COLO668 (cell line): ENCODE measurements at regions not wholly inside any gene's neighbourhood (a gene's known extent, or its start where the extent isn't known, plus 50 kb on each side); places are given as distances from the start of the nearest gene placed in this dataset.
A peak's percentile ranks its signal among the peaks of the same experiment; 100 is the strongest.

Experiments used
- DNase-seq: peaks from one replicate; lab custom pipeline; 2025; ENCODE audit not compliant: unreplicated experiment; lab: John Stamatoyannopoulos, UW

GRCh38 chr16:52235186-52235585, 311.8 kb downstream of the TOX3 start:
- no peak for DNase-seq

DNA sequence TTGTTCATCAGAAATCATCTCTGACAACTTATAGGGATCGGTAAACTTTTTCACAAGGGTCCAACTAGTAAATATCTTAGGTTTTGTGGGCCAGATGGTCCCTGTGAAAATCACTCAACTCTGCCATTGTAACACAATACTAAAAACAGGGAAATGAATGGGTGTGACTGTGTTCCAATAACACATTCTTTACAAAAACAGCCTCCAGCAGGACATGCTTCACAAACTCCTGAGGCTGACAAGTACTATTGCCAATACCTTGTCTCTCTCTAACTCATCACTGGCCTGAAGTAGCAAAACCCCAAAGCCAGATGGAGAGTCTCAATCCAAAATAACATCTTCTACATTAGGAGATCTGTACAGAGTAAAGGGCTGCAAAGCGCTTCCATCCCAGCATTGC, 312.3 kb downstream of the TOX3 start:
- no peak for DNase-seq

GRCh38 chr16:52229471-52229870, 317.5 kb downstream of the TOX3 start:
- no peak for DNase-seq

GRCh38 chr16:52227851-52228250, 319.1 kb downstream of the TOX3 start:
- no peak for DNase-seq

DNA sequence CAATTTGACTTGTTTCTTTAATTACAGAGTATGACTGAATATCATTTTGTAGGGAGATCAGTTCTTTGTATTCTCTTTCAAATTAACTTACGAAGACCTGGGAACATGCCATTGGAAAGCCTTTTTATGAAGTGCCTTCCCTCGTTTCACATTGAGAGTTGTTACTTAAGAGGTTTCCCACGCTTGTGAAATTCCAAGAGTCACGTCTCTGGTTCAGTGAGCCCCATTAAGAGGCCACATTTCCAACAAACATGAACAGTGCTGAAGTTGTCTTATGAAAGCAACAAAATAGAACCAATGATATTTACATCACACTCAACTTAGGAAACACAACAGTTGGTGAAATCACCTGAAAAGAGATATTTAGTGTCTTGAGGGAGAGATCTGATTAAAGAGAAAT, 334.1 kb downstream of the TOX3 start:
- DNase-seq: no peak

- DNase-seq: no peak
Observed at GRCh38 chr16:52209227-52209626, 337.7 kb downstream of the TOX3 start.

GRCh38 chr16:52203096-52203495, 343.8 kb downstream of the TOX3 start:
- DNase-seq: no peak

- no peak for DNase-seq
Observed at GRCh38 chr16:52193441-52193840, 353.5 kb downstream of the TOX3 start.

- peak; percentile 71 for DNase-seq
Observed at GRCh38 chr16:52191531-52192134, 355.3 kb downstream of the TOX3 start.

GRCh38 chr16:52184336-52184735, 362.6 kb downstream of the TOX3 start:
- no peak for DNase-seq

DNA sequence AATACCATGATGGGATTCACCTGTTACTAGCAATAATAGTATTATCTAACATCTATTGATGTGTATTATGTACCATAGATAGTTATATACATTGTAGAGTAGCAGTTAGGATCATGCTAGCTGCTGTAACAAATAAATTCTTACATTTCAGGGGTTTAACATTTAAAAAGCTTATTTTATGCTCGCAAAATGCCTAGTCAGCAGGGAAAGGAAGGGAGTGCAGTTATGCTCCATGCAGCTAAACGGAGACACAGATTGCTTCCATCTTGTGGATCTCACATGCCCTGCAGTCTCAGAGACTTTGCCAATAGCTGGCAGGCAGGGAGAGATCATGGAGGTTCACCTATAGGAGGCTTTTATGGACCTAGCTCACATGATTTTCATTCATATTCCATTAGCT, 364.1 kb downstream of the TOX3 start:
- no peak for DNase-seq

DNA sequence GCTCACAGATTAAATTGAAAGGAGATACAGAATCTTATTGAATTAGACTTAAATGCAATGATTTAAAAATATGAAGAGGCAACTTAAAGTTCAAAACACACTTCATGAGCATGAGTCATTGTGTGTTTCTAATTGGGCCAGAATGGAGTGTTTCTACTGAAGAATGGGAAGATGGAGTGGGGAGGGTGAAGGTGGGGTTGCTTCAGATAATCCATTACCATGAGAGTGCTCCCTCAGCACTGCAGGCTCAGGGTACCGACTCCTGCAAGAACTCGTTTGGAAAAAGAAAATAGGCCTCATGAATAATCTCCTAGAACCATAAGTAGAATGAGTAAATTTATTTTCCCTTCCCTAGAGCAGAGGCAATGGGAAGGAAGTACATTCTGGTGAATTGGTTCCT, 372.8 kb downstream of the TOX3 start:
- DNase-seq: no peak

- DNase-seq: no peak
Observed at GRCh38 chr16:52171481-52171880, 375.5 kb downstream of the TOX3 start.

GRCh38 chr16:52167328-52167727, 379.6 kb downstream of the TOX3 start:
- DNase-seq: no peak

DNA sequence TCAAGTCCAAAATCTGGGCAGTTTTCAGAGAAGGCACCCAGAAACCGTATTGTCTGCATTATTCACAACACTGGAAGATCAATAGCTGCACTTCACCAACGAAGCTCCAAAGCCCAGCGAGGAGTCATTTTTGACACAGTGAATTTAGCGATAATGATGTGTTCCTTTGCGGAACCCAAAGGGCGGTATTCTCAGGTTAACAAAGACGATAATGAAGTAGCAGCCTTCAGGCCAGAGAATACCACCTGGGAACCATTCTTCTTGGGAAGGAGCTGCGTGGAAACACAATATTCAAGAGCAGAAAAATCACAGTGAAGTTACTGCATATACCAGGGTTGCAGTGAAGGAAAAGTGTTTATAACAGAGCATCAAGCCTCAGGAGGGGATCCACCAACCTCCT, 381.0 kb downstream of the TOX3 start:
- DNase-seq: no peak

DNA sequence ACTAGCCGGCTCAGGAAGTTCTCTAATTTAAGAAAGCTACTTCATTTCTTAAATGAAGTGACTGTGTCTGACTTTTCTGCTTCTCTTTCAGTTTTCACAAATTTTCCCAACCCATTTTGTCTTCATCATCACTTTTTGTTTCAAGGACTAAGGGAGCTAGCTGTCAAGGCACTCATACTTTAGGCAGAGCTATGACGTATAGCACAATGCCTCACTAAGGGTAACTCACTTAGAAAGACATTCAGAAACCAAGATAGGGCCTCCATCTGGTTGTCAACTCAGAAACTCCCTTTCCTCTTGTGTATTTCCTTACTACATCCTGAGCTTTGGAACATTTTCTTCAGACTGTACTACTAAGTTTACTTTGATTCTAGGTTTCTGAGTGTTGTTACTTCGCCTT, 397.9 kb downstream of the TOX3 start:
- DNase-seq: no peak

DNA sequence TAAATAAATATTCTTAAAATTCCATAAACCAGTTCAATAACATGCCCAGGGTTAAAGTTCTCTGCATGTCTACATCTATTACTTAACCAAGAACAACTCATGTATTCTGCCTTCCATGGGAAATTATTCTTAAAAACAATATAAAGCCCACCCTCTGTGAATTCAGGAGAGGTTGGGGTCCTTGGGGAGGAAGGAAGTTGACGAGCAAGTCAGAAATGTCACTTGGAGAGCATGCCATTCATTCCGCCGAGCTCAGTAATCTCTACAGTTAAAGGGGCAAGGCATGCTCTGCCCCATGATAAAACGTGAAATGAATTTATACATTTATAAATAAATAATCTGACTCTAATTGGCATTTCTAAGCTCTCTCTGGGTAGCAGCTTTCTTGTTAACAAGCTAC, 405.1 kb downstream of the TOX3 start:
- no peak for DNase-seq

DNA sequence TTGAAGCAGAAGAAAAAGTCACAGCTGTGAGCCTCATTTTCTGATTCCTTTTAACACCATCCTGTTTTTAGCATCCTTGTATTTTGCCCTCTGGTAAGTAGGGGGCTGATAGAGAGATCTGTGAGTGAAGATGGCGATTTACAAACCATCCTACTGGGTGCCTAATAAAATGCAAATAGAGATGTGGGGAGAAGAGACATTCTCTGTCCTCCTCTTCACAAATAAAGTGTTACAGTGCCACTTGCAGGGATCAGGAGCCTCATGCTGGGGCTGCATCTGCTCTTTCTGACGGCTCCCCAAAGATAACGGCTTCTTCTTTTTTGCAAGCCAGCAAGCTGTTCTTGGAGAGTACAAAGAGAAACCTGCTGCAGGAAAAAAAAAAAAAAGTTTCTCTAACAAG, 418.6 kb downstream of the TOX3 start:
- no peak for DNase-seq

GRCh38 chr16:52123842-52124241, 423.1 kb downstream of the TOX3 start:
- no peak for DNase-seq

GRCh38 chr16:52123061-52123839, 423.7 kb downstream of the TOX3 start:
- DNase-seq: no peak

DNA sequence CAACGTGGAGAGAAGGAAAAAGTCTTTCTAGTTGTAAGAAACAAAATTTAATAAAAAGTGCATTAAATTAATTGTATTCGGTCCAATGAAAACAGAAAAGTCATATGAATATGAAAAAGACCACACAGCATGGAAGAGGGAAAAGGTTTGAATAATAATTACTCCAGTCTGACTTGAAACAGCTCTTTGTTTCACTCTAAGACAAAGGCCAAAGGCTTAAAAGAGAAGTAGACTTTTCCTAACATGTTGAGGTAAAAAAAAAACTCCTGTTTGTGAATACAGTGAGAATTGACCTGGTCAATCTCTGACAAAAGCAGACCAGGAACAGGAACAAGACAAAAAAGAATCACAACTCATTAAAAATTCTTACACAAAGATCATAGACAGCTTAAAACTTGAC, 429.8 kb downstream of the TOX3 start:
- no peak for DNase-seq

- DNase-seq: no peak
Observed at GRCh38 chr16:52114379-52114778, 432.6 kb downstream of the TOX3 start.
